K562 (cell line): ENCODE measurements at regions not wholly inside any gene's neighbourhood (a gene's known extent, or its start where the extent isn't known, plus 50 kb on each side); places are given as distances from the start of the nearest gene placed in this dataset.

Source experiments
- ATAC-seq: fragments of 200-7000 bp; cut with Tn5 transposase; 3 replicates; pipeline ENCODE4 v1.9.1; 2020; ENCODE audit warnings: moderate library complexity
- BruUV-seq: library from RNA; stranded (reverse); fragments of 400-500 nt; replicated peaks from 2 replicates; lab custom pipeline; 2021; lab: Mats Ljungman, UMichigan
- CTCF ChIA-PET: fragments of 300-600 bp; formaldehyde crosslinking; extraction: SDS; loops from one replicate; lab custom pipeline; 2021; ENCODE audit warnings: low intra/inter-chr PET ratio; lab: Yijun Ruan, JAX
- POLR2A ChIA-PET: fragments of 300-600, 350-650 bp; sonication (Branson Sonifier 250); formaldehyde crosslinking; extraction: SDS; loops from one replicate; lab custom pipeline; 2021; ENCODE audit warnings: antibody characterized with exemption, inconsistent platforms; lab: Yijun Ruan, JAX
- DNase-seq, 4 experiments: peaks; one replicate each; pipeline versions ENCODE4 v3.0.0 to v3.0.0-alpha.2; 2011 to 2018; ENCODE audit warnings: low spot score in 3 of 4, mixed read lengths in 3 of 4; ENCODE audit errors: extremely low read depth in 1 of 4
- FAIRE-seq: peaks from 2 replicates; lab custom pipeline; 2011; peaks lifted over from hg19 to GRCh38; lab: Jason Lieb, UNC
- H2AFZ ChIP-seq: 2 replicates; pipeline ENCODE4 v1.6.0; 2011; ENCODE audit warnings: low read depth, low read length, control low read depth, inconsistent platforms
- H3K27ac ChIP-seq: fragments of 200-600 bp; 3 replicates; pipeline ENCODE4 v1.8.0; 2011; ENCODE audit warnings: low read depth, mild to moderate bottlenecking, control low read depth, inconsistent platforms, low read length, moderate library complexity, mixed read lengths; ENCODE audit errors: extremely low read depth
- H3K27me3 ChIP-seq, 2 experiments: fragments of 300-600 bp in 1 of 2; 2 replicates in 1 of 2; 3 replicates in 1 of 2; pipeline versions ENCODE4 v1.6.0 to v1.8.0; 2011; ENCODE audit warnings: inconsistent platforms in 2 of 2, low read length in 2 of 2, mild to moderate bottlenecking in 1 of 2, mixed read lengths in 1 of 2, moderate library complexity in 1 of 2; ENCODE audit not compliant: control insufficient read depth in 2 of 2, insufficient read depth in 2 of 2
- H3K36me3 ChIP-seq: fragments of 300-600 bp; 3 replicates; pipeline ENCODE4 v1.8.0; 2011; ENCODE audit warnings: mild to moderate bottlenecking, low read length, inconsistent platforms; ENCODE audit not compliant: control insufficient read depth, insufficient read depth
- H3K4me1 ChIP-seq, 2 experiments: fragments of 200-600 bp in 1 of 2; replicated peaks in 1 of 2; 2 replicates in 1 of 2; 3 replicates in 1 of 2; pipeline versions ENCODE4 v1.5.1 to v1.8.0; 2011; ENCODE audit warnings: inconsistent platforms in 2 of 2, low read length in 2 of 2, mild to moderate bottlenecking in 1 of 2, mixed read lengths in 1 of 2, moderate library complexity in 1 of 2; ENCODE audit not compliant: control insufficient read depth in 2 of 2, insufficient read depth in 2 of 2
- H3K4me2 ChIP-seq: 2 replicates; pipeline ENCODE4 v1.6.1; 2011; ENCODE audit warnings: low read length, control low read depth, inconsistent platforms, mixed read lengths; ENCODE audit not compliant: insufficient read depth
- H3K4me3 ChIP-seq: fragments of 200-600 bp; sonication (generic), shearing (Covaris generic); 2 replicates; pipeline ENCODE4 v1.5.1; 2016; ENCODE audit warnings: control low read depth, inconsistent platforms
- H3K79me2 ChIP-seq: fragments of 200-600 bp; 3 replicates; pipeline ENCODE4 v1.8.0; 2011; ENCODE audit warnings: low read length, inconsistent platforms; ENCODE audit not compliant: control insufficient read depth, insufficient read depth
- H3K9ac ChIP-seq, 2 experiments: 2 replicates each; pipeline versions ENCODE4 v1.6.0 to v1.6.1; 2011; ENCODE audit warnings: low read depth in 2 of 2, low read length in 2 of 2, control low read depth in 1 of 2, inconsistent platforms in 1 of 2, mild to moderate bottlenecking in 1 of 2, mixed read lengths in 1 of 2; ENCODE audit not compliant: insufficient read depth in 1 of 2
- H3K9me1 ChIP-seq: one replicate; pipeline ENCODE4 v1.6.0; 2011; ENCODE audit warnings: inconsistent platforms, mild to moderate bottlenecking, low read length, moderate library complexity; ENCODE audit not compliant: control insufficient read depth, insufficient read depth
- H3K9me3 ChIP-seq: replicated peaks from 2 replicates; pipeline ENCODE4 v1.5.1; 2011; ENCODE audit warnings: low read depth, low read length, inconsistent platforms; ENCODE audit not compliant: control insufficient read depth, insufficient read depth
- H4K20me1 ChIP-seq: replicated peaks from 2 replicates; pipeline ENCODE4 v1.6.1; 2011; ENCODE audit warnings: low read length, inconsistent platforms, mixed read lengths; ENCODE audit not compliant: control insufficient read depth, insufficient read depth
- JUN ChIP-seq, 2 experiments: sonication (generic) in 1 of 2; formaldehyde crosslinking in 1 of 2; IDR thresholded peaks; 2 replicates each; pipeline versions ENCODE4 v1.6.1 to v1.8.0; 2012 to 2022; ENCODE audit warnings: borderline replicate concordance in 2 of 2, mild to moderate bottlenecking in 2 of 2, improper control_type of control experiment in 1 of 2, low read depth in 1 of 2, low read length in 1 of 2, missing genetic modification reagents in 1 of 2
- JUNB ChIP-seq: fragments of 450-650 bp; formaldehyde crosslinking; conservative IDR thresholded peaks from 2 replicates; pipeline ENCODE4 v1.4.0; 2020; ENCODE audit warnings: mild to moderate bottlenecking
- MAZ ChIP-seq, 2 experiments: fragments of 450-650 bp in 1 of 2; sonication (generic) in 1 of 2; formaldehyde crosslinking; IDR thresholded peaks in 1 of 2; conservative IDR thresholded peaks in 1 of 2; 2 replicates each; pipeline versions ENCODE4 v1.4.0 to v1.5.0; 2020; ENCODE audit warnings: mild to moderate bottlenecking in 1 of 2, missing genetic modification reagents in 1 of 2
- POLR2G ChIP-seq: fragments of 200-400 bp; formaldehyde crosslinking; IDR thresholded peaks from 2 replicates; pipeline ENCODE4 v1.6.1; 2017; ENCODE audit warnings: low read depth, mild to moderate bottlenecking, antibody characterized with exemption, low read length, moderate library complexity
- PRMT5 ChIP-seq: sonication (generic); formaldehyde crosslinking; IDR thresholded peaks from 2 replicates; pipeline ENCODE4 v1.5.0; 2020; ENCODE audit warnings: missing genetic modification reagents
- TCF7L2 ChIP-seq: fragments of 150-350 bp; IDR thresholded peaks from 2 replicates; pipeline ENCODE4 v1.6.1; 2016; ENCODE audit warnings: low read depth, mild to moderate bottlenecking, low read length, moderate library complexity
- ZNF316 ChIP-seq: fragments of 450-650 bp; IDR thresholded peaks from 2 replicates; pipeline ENCODE4 v1.6.1; 2016
- ZNF778 ChIP-seq: fragments of 450-650 bp; formaldehyde crosslinking; IDR thresholded peaks from 2 replicates; pipeline ENCODE4 v1.4.0; 2020; ENCODE audit warnings: mild to moderate bottlenecking, moderate library complexity
- WGBS: fragments of 100-300 bp; shearing (Covaris generic); methylation state at CpG from one replicate; pipeline ENCODE4 v1.1.6; 2016; ENCODE audit warnings: low coverage, mixed read lengths; ENCODE audit not compliant: insufficient coverage; ENCODE audit errors: missing lambda C conversion rate; 5-methylcytosine and 5-hydroxymethylcytosine counted together
- in situ Hi-C: fragments of 300-500 bp; cut with MboI; formaldehyde crosslinking; loops from 4 replicates; pipeline ENCODE4 v1.15.0; 2018; ENCODE audit warnings: inconsistent platforms, mixed read lengths
- intact Hi-C: fragments of 100-400 bp; cut with micrococcal nuclease; formaldehyde crosslinking; loops from 2 replicates; pipeline ENCODE4 v1.14.2; 2022
- TF ChIP-seq, protein P1 (sequence below): fragments of 250-450 bp; sonication (Bioruptor Pico); IDR thresholded peaks from 2 replicates; pipeline ENCODE4 v1.4.0; 2020

DNA sequence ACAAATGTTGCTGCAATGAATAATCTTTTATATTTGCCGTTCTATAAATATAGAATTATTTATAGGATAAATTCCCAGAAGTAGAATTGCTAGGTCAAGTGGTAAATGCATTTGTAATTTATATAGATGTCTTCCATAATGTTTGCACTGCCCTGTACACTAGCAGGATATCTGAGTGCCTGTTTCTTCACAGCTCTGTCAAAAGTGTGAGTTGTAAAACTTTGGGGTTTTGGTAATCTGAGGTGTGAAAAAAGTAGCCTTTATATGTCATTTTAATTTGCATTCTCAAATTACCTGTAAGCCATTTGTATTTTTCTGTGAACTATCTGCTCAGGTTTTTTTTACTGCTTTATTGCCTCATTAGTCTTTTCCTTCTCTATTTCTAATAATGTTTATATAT, 271.2 kb downstream of the NEBL start (continued):
- TF ChIP-seq, protein P1, sequence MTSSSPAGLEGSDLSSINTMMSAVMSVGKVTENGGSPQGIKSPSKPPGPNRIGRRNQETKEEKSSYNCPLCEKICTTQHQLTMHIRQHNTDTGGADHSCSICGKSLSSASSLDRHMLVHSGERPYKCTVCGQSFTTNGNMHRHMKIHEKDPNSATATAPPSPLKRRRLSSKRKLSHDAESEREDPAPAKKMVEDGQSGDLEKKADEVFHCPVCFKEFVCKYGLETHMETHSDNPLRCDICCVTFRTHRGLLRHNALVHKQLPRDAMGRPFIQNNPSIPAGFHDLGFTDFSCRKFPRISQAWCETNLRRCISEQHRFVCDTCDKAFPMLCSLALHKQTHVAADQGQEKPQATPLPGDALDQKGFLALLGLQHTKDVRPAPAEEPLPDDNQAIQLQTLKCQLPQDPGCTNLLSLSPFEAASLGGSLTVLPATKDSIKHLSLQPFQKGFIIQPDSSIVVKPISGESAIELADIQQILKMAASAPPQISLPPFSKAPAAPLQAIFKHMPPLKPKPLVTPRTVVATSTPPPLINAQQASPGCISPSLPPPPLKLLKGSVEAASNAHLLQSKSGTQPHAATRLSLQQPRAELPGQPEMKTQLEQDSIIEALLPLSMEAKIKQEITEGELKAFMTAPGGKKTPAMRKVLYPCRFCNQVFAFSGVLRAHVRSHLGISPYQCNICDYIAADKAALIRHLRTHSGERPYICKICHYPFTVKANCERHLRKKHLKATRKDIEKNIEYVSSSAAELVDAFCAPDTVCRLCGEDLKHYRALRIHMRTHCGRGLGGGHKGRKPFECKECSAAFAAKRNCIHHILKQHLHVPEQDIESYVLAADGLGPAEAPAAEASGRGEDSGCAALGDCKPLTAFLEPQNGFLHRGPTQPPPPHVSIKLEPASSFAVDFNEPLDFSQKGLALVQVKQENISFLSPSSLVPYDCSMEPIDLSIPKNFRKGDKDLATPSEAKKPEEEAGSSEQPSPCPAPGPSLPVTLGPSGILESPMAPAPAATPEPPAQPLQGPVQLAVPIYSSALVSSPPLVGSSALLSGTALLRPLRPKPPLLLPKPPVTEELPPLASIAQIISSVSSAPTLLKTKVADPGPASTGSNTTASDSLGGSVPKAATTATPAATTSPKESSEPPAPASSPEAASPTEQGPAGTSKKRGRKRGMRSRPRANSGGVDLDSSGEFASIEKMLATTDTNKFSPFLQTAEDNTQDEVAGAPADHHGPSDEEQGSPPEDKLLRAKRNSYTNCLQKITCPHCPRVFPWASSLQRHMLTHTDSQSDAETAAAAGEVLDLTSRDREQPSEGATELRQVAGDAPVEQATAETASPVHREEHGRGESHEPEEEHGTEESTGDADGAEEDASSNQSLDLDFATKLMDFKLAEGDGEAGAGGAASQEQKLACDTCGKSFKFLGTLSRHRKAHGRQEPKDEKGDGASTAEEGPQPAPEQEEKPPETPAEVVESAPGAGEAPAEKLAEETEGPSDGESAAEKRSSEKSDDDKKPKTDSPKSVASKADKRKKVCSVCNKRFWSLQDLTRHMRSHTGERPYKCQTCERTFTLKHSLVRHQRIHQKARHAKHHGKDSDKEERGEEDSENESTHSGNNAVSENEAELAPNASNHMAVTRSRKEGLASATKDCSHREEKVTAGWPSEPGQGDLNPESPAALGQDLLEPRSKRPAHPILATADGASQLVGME (CRISPR knock-in tag): no peak
- no peak for TF ChIP-seq POLR2G
- TF ChIP-seq, all 486 proteins: peak for 0

DNA sequence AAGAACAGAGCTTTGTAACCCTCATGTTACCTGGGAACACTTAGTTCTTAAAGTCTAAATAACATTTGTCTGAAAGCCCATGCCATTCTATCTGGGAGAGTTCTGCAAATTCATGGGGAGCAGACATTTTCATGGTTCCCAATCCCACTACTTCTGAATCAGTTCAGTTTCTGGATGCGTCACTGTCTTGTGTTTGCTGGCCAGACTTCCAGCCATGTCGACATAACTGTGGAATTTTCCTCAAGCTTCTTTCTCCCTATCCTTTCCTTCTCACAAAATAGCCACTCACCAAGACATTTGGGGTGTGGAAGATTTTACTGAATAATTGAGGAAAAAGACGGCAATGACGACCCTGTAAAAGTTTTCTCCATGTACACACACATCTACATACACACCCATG, 272.5 kb downstream of the NEBL start:
- no peak overlapping the region for H3K9ac ChIP-seq
- ATAC-seq (no peak), DNase-seq (no peak), FAIRE-seq (no peak)
- no TSS peak for BruUV-seq
- no peak overlapping the region for H2AFZ ChIP-seq
- no peaks in the 10 kb centered on the region for H3K36me3 ChIP-seq
- intact Hi-C loops (no loop called here), in situ Hi-C loops (no loop called here)
- TF ChIP-seq JUN (IDR thresholded peaks at IDR 0.05; ENCODE audit: borderline replicate concordance, low read depth, low read length) (no peak), JUN (CRISPR knock-in tag; IDR thresholded peaks at IDR 0.05; ENCODE audit: borderline replicate concordance) (no peak), PRMT5 (CRISPR knock-in tag) (no peak), TCF7L2 (no peak), ZNF316 (no peak), MAZ (CRISPR knock-in tag; conservative IDR thresholded peaks at IDR 0.05 in 1 of 2, IDR thresholded peaks at IDR 0.05 in 1 of 2) (no peak), JUNB (no peak), ZNF778 (no peak)
- whole genome bisulfite sequencing: 5% methylated on average over 4 of the region's 4 CpGs
- no peaks in the 10 kb centered on the region for H4K20me1 ChIP-seq
- no peaks in the 10 kb centered on the region for H3K79me2 ChIP-seq
- H3K9me1 ChIP-seq: no peaks in the 10 kb centered on the region
- H3K4me2 ChIP-seq: no peak overlapping the region
- H3K27me3 ChIP-seq: no peaks in the 10 kb centered on the region
- no peaks in the 10 kb centered on the region for H3K9me3 ChIP-seq
- CTCF ChIA-PET: no interaction called here
- no peak overlapping the region for H3K4me3 ChIP-seq
- POLR2A ChIA-PET: no interaction called here
- no peaks in the 10 kb centered on the region for H3K4me1 ChIP-seq
- H3K27ac ChIP-seq: no peak overlapping the region
